SK-N-SH treated with all-trans-retinoic acid at 6 μM for 48 hours (cell line): ENCODE measurements at regions not wholly inside any gene's neighbourhood (a gene's known extent, or its start where the extent isn't known, plus 50 kb on each side); places are given as distances from the start of the nearest gene placed in this dataset.
"Not testable (repeated sequence)": the region's sequence is repeated elsewhere in the genome, so short reads cannot be mapped to it uniquely, and the experiment has no call there.

ENCODE experiments used
- ATAC-seq: fragments of 200-7000 bp; cut with Tn5 transposase; 3 replicates; pipeline ENCODE4 v1.9.1; 2020; ENCODE audit warnings: mild to moderate bottlenecking, moderate library complexity
- ARNTL ChIP-seq: fragments of 450-650 bp; formaldehyde crosslinking; IDR thresholded peaks from 2 replicates; pipeline ENCODE4 v1.5.0; 2020; ENCODE audit warnings: low read depth, mild to moderate bottlenecking, moderate library complexity, borderline replicate concordance
- BACH2 ChIP-seq: fragments of 250-450 bp; sonication (Bioruptor Pico); IDR thresholded peaks from 2 replicates; pipeline ENCODE4 v1.9.0; 2021; ENCODE audit warnings: mild to moderate bottlenecking, borderline replicate concordance
- CSDC2 ChIP-seq: fragments of 250-450 bp; sonication (Bioruptor Pico); IDR thresholded peaks from 2 replicates; pipeline ENCODE4 v1.5.0; 2020; ENCODE audit warnings: mild to moderate bottlenecking, moderate library complexity
- ESRRG ChIP-seq: fragments of 250-450 bp; sonication (Bioruptor Pico); IDR thresholded peaks from 2 replicates; pipeline ENCODE4 v1.6.1; 2021; ENCODE audit warnings: mild to moderate bottlenecking
- GLIS3 ChIP-seq: fragments of 250-450 bp; sonication (Bioruptor Pico); IDR thresholded peaks from 2 replicates; pipeline ENCODE4 v1.5.0; 2020; ENCODE audit warnings: mild to moderate bottlenecking, moderate library complexity
- ISL1 ChIP-seq: fragments of 250-450 bp; sonication (Bioruptor Pico); IDR thresholded peaks from 2 replicates; pipeline ENCODE4 v2.1.2; 2022; ENCODE audit warnings: mild to moderate bottlenecking, moderate library complexity
- OSR1 ChIP-seq: fragments of 250-450 bp; sonication (Bioruptor Pico); IDR thresholded peaks from 2 replicates; pipeline ENCODE4 v1.8.0; 2022; ENCODE audit warnings: moderate library complexity, mild to moderate bottlenecking, inconsistent platforms
- PPARA ChIP-seq: fragments of 250-450 bp; sonication (Bioruptor Pico); IDR thresholded peaks from 2 replicates; pipeline ENCODE4 v1.5.0; 2020; ENCODE audit warnings: mild to moderate bottlenecking, borderline replicate concordance
- SNAI2 ChIP-seq: fragments of 250-450 bp; sonication (Bioruptor Pico); IDR thresholded peaks from 2 replicates; pipeline ENCODE4 v1.5.0; 2020; ENCODE audit warnings: mild to moderate bottlenecking, moderate library complexity
- TOX ChIP-seq: fragments of 250-450 bp; sonication (Bioruptor Pico); IDR thresholded peaks from 2 replicates; pipeline ENCODE4 v1.8.0; 2021; ENCODE audit warnings: mild to moderate bottlenecking, moderate library complexity, borderline replicate concordance
- TSHZ2 ChIP-seq: fragments of 250-450 bp; sonication (Bioruptor Pico); IDR thresholded peaks from 2 replicates; pipeline ENCODE4 v1.5.0; 2020; ENCODE audit warnings: mild to moderate bottlenecking, moderate library complexity
- ZC3H10 ChIP-seq: fragments of 250-450 bp; sonication (Bioruptor Pico); IDR thresholded peaks from 2 replicates; pipeline ENCODE4 v1.5.1; 2021; ENCODE audit warnings: mild to moderate bottlenecking, moderate library complexity
- ZFP3 ChIP-seq: fragments of 250-450 bp; sonication (Bioruptor Pico); IDR thresholded peaks from 2 replicates; pipeline ENCODE4 v1.5.0; 2020; ENCODE audit warnings: mild to moderate bottlenecking, moderate library complexity
- ZFP30 ChIP-seq: fragments of 450-650 bp; formaldehyde crosslinking; IDR thresholded peaks from 2 replicates; pipeline ENCODE4 v1.5.0; 2022; ENCODE audit warnings: mild to moderate bottlenecking, moderate library complexity
- ZNF565 ChIP-seq: fragments of 450-650 bp; formaldehyde crosslinking; conservative IDR thresholded peaks from 2 replicates; pipeline ENCODE4 v1.5.0; 2020; ENCODE audit warnings: low read depth, mild to moderate bottlenecking, moderate library complexity
- ZNF8 ChIP-seq: fragments of 450-650 bp; formaldehyde crosslinking; IDR thresholded peaks from 2 replicates; pipeline ENCODE4 v1.5.0; 2020; ENCODE audit warnings: mild to moderate bottlenecking, moderate library complexity
- TF ChIP-seq, protein P1 (sequence below): fragments of 250-450 bp; sonication (Bioruptor Pico); IDR thresholded peaks from 2 replicates; pipeline ENCODE4 v1.5.1; 2020; ENCODE audit warnings: low read depth, mild to moderate bottlenecking, moderate library complexity
- TF ChIP-seq, protein P2 (sequence below): fragments of 250-450 bp; sonication (Bioruptor Pico); IDR thresholded peaks from 2 replicates; pipeline ENCODE4 v1.8.0; 2020; ENCODE audit warnings: mild to moderate bottlenecking, moderate library complexity, borderline replicate concordance
- TF ChIP-seq, protein P3 (sequence below): fragments of 250-450 bp; sonication (Bioruptor Pico); IDR thresholded peaks from 2 replicates; pipeline ENCODE4 v1.5.1; 2021; ENCODE audit warnings: mild to moderate bottlenecking, moderate library complexity
- TF ChIP-seq, protein P4 (sequence below): fragments of 250-450 bp; sonication (Bioruptor Pico); IDR thresholded peaks from 2 replicates; pipeline ENCODE4 v1.8.0; 2021; ENCODE audit warnings: low read depth, mild to moderate bottlenecking, moderate library complexity, borderline replicate concordance

GRCh38 chr18:70781860-70782453 lies 493.1 kb downstream of the SOCS6 start:
- ATAC-seq, result peak; percentile 93
- TF ChIP-seq, protein P1, sequence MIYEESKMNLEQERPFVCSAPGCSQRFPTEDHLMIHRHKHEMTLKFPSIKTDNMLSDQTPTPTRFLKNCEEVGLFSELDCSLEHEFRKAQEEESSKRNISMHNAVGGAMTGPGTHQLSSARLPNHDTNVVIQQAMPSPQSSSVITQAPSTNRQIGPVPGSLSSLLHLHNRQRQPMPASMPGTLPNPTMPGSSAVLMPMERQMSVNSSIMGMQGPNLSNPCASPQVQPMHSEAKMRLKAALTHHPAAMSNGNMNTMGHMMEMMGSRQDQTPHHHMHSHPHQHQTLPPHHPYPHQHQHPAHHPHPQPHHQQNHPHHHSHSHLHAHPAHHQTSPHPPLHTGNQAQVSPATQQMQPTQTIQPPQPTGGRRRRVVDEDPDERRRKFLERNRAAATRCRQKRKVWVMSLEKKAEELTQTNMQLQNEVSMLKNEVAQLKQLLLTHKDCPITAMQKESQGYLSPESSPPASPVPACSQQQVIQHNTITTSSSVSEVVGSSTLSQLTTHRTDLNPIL (CRISPR knock-in tag), result no peak
- TF ChIP-seq, protein P2, sequence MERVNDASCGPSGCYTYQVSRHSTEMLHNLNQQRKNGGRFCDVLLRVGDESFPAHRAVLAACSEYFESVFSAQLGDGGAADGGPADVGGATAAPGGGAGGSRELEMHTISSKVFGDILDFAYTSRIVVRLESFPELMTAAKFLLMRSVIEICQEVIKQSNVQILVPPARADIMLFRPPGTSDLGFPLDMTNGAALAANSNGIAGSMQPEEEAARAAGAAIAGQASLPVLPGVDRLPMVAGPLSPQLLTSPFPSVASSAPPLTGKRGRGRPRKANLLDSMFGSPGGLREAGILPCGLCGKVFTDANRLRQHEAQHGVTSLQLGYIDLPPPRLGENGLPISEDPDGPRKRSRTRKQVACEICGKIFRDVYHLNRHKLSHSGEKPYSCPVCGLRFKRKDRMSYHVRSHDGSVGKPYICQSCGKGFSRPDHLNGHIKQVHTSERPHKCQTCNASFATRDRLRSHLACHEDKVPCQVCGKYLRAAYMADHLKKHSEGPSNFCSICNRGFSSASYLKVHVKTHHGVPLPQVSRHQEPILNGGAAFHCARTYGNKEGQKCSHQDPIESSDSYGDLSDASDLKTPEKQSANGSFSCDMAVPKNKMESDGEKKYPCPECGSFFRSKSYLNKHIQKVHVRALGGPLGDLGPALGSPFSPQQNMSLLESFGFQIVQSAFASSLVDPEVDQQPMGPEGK (CRISPR knock-in tag), result no peak
- TF ChIP-seq TSHZ2 (no peak), ZFP30 (CRISPR knock-in tag) (no peak), ISL1 (CRISPR knock-in tag) (no peak), ZC3H10 (no peak), ARNTL (CRISPR knock-in tag) (no peak), ZNF8 (no peak), TOX (CRISPR knock-in tag) (no peak), GLIS3 (CRISPR knock-in tag) (no peak), SNAI2 (CRISPR knock-in tag) (no peak), OSR1 (CRISPR knock-in tag) (no peak), BACH2 (CRISPR knock-in tag) (no peak), ZFP3 (CRISPR knock-in tag) (no peak), CSDC2 (CRISPR knock-in tag) (no peak), PPARA (CRISPR knock-in tag) (no peak), ZNF565 (CRISPR knock-in tag) (no peak)
- TF ChIP-seq, protein P3, sequence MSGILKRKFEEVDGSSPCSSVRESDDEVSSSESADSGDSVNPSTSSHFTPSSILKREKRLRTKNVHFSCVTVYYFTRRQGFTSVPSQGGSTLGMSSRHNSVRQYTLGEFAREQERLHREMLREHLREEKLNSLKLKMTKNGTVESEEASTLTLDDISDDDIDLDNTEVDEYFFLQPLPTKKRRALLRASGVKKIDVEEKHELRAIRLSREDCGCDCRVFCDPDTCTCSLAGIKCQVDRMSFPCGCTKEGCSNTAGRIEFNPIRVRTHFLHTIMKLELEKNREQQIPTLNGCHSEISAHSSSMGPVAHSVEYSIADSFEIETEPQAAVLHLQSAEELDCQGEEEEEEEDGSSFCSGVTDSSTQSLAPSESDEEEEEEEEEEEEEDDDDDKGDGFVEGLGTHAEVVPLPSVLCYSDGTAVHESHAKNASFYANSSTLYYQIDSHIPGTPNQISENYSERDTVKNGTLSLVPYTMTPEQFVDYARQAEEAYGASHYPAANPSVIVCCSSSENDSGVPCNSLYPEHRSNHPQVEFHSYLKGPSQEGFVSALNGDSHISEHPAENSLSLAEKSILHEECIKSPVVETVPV (CRISPR knock-in tag), result no peak

DNA sequence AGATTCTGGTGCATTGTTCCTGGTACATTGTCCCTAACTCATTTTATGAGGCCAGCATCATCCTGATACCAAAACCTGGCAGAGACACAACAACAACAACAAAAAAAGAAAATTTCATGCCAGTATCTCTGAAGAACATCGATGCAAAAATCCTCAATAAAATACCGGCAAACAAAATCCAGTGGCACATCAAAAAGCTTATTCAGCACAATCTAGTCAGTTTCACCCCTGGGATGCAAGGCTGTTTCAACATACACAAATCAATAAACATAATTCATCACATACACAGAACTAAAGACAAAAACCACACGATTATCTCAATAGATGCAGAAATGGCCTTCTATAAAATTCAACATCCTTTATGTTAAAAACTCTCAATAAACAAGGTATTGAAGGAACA lies 477.4 kb downstream of the SOCS6 start:
- not testable (repeated sequence) for ATAC-seq

GRCh38 chr18:70762812-70763211 lies 474.0 kb downstream of the SOCS6 start:
- no peak for ATAC-seq

DNA sequence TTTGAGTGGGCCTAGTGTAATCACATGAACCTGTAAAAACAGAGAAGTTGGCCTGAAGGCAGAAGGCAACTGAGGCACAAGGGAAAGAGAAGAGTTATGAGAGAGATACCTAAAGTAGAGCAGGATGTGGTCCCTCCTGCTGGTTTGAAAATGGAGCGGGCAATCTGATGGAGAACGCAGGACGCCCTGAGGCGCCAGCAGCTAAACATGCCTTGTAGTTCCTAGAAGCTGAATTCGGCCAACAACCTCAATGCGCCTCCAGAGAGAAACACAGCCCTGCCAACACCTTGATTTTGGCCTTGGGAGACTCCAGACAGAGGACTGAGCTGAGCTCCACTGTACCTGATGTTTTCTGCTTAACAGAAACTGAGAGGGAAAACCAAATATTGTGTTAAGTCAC lies 469.9 kb downstream of the SOCS6 start:
- TF ChIP-seq CSDC2 (CRISPR knock-in tag) (no peak), ESRRG (no peak), ZFP30 (CRISPR knock-in tag) (no peak), GLIS3 (CRISPR knock-in tag) (no peak), BACH2 (CRISPR knock-in tag) (no peak), ZNF8 (no peak)
- TF ChIP-seq, protein P4, sequence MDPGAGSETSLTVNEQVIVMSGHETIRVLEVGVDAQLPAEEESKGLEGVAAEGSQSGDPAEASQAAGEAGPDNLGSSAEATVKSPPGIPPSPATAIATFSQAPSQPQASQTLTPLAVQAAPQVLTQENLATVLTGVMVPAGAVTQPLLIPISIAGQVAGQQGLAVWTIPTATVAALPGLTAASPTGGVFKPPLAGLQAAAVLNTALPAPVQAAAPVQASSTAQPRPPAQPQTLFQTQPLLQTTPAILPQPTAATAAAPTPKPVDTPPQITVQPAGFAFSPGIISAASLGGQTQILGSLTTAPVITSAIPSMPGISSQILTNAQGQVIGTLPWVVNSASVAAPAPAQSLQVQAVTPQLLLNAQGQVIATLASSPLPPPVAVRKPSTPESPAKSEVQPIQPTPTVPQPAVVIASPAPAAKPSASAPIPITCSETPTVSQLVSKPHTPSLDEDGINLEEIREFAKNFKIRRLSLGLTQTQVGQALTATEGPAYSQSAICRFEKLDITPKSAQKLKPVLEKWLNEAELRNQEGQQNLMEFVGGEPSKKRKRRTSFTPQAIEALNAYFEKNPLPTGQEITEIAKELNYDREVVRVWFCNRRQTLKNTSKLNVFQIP (CRISPR knock-in tag), result no peak
- ATAC-seq, result no peak

More at GRCh38 chr18:70762812-70763211, 474.0 kb downstream of the SOCS6 start:
- TF ChIP-seq ZFP30 (CRISPR knock-in tag) (no peak), OSR1 (CRISPR knock-in tag) (no peak), CSDC2 (CRISPR knock-in tag) (no peak)
- TF ChIP-seq, protein P3 (CRISPR knock-in tag), result no peak
- TF ChIP-seq, all 23 proteins: peak for 0
